Nephron progenitor cell (in vitro differentiated cells): ENCODE measurements at regions not wholly inside any gene's neighbourhood (a gene's known extent, or its start where the extent isn't known, plus 50 kb on each side); places are given as distances from the start of the nearest gene placed in this dataset.

Experiments
- DNase-seq: peaks from one replicate; pipeline ENCODE4 v3.0.0; 2021
- H3K27ac Mint-ChIP-seq: 2 replicates; pipeline ENCODE4 v1.8.0; 2021; ENCODE audit warnings: mild to moderate bottlenecking, moderate library complexity, mixed read lengths
- H3K27me3 Mint-ChIP-seq: 2 replicates; pipeline ENCODE4 v1.8.0; 2021; ENCODE audit warnings: mild to moderate bottlenecking, low read depth, mixed read lengths; ENCODE audit not compliant: poor library complexity
- H3K36me3 Mint-ChIP-seq: 2 replicates; pipeline ENCODE4 v1.8.0; 2021; ENCODE audit warnings: low read depth, mixed read lengths
- H3K4me1 Mint-ChIP-seq: 2 replicates; pipeline ENCODE4 v1.8.0; 2021; ENCODE audit warnings: mixed read lengths
- H3K4me3 Mint-ChIP-seq: 2 replicates; pipeline ENCODE4 v1.8.0; 2021; ENCODE audit warnings: mild to moderate bottlenecking, moderate library complexity, mixed read lengths
- H3K9me3 Mint-ChIP-seq: 2 replicates; pipeline ENCODE4 v1.8.0; 2021; ENCODE audit warnings: mild to moderate bottlenecking, moderate library complexity, mixed read lengths
- TF ChIP-seq, protein P1 (sequence below): fragments of 200-600 bp; sonication (generic); IDR thresholded peaks from 2 replicates; pipeline ENCODE4 v1.5.0; 2021; ENCODE audit warnings: antibody characterized with exemption

DNA sequence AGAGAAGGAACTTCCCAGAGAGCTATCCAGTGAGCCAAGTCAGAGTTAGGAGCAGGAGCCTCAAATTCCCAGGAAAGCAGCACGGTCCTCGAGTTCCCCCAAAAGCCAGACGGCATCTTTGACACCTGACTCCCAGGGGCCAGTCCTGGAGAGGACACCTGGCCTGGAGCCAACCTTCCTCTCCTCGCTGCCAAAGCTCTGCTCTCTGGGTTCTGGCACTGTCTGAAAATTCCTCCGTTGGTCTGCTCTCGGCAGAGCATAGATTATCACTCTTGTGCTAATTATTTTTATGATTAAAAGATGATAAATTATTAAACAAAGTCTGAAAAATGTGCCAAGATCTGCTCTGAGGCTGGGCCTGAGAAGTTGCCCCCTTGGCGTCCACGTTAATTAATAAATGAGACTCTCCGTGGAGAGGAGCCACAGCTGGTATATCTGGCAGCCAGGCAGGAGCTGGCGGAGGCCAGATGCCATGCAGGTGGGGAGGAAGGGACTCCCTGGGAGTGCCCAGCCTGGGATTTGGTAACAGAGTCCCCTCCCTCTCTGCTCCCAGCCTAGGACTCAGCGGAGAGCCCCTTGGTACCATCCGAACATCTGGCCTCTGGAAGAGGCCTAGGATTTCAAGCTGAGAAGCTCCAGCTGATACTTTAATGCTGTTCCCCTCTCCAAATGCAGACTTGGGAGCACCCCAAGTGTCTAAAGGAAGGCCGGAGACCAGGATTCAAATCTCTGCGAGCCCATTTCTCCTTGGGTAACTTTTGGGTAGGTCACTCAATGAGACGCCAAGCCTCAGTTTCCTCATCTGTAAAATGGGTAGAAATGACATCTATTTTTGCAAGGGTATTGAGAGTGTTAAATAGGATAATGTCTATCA, 163.7 kb upstream of the POU3F1 start:
- H3K4me3 Mint-ChIP-seq: no peak overlapping the region
- H3K27ac Mint-ChIP-seq: no peak overlapping the region
- H3K36me3 Mint-ChIP-seq: no peaks in the 10 kb centered on the region
- H3K4me1 Mint-ChIP-seq: peaks cover 15% of the 10 kb centered on the region
- H3K27me3 Mint-ChIP-seq: peaks cover 27% of the 10 kb centered on the region
- TF ChIP-seq, protein P1, sequence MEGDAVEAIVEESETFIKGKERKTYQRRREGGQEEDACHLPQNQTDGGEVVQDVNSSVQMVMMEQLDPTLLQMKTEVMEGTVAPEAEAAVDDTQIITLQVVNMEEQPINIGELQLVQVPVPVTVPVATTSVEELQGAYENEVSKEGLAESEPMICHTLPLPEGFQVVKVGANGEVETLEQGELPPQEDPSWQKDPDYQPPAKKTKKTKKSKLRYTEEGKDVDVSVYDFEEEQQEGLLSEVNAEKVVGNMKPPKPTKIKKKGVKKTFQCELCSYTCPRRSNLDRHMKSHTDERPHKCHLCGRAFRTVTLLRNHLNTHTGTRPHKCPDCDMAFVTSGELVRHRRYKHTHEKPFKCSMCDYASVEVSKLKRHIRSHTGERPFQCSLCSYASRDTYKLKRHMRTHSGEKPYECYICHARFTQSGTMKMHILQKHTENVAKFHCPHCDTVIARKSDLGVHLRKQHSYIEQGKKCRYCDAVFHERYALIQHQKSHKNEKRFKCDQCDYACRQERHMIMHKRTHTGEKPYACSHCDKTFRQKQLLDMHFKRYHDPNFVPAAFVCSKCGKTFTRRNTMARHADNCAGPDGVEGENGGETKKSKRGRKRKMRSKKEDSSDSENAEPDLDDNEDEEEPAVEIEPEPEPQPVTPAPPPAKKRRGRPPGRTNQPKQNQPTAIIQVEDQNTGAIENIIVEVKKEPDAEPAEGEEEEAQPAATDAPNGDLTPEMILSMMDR: no peak
- DNase-seq: no peak
- H3K9me3 Mint-ChIP-seq: no peaks in the 10 kb centered on the region

DNA sequence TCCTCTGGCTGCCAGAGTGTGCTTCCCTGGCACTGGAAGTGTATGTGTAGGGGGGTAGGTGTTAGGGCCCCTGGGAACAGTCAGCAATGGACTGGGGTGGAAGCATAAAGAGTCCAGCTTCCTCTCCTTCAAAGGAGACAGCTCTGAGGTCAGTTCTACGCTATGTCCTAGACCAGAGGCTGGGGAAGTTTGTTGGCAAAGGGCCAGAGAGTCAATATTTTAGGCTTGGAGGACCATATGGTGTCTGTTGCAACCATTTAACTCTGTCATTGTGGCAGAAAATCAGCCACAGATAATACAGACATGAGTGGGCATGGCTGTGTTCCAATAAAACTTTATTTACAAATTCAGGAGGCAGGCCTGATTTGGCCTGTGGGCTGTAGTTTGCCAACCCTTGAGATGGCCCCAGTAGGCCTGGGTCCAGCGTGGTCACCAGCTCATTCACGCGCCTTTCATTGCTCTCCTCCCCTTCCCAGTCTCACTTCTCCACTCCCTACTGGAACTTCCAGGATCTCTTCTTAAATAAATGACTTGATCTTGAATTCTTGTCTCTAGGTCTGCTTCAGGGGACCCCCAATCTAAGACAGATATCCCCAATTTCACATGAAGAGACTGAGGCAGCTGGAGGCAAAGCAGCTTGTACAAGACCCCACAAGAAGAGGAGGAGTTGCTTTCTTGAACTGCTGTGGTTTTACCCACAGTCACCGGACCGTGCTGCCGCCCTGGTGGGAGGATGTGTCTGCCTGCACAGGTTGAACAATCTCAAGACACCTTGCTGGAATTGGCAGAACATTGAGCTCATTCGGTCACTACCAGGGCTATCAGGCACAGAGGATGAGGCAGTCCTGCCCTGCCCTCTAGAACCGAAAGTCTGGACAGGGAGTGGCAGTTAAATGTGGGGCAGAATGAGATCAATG, 162.4 kb upstream of the POU3F1 start:
- Mint-ChIP-seq H3K36me3 (no peaks in the 10 kb centered on the region), H3K4me1 (peaks cover 9% of the 10 kb centered on the region), H3K9me3 (no peaks in the 10 kb centered on the region), H3K4me3 (no peak overlapping the region), H3K27ac (no peak overlapping the region), H3K27me3 (peaks cover 27% of the 10 kb centered on the region)
- TF ChIP-seq, protein P1: no peak
- no peak for DNase-seq

DNA sequence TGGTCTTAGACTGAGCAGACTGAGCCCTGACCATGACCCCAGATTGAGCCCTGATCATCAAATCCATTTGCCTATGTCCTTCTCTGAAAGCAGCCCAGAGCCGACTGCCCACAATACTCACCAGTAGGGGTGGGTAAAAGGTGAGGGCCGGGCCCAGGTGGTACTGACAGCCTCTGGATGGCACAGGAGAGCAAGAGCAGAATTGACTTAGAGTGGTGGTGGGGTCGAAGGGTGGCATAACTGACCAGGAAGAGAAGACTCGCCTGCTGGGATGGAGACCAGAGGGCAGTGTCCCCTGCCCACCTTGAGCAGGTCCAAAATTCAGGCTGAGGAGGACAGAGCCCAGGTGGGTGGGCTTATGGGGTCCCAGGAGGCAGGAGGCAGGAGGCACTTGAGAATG, 161.3 kb upstream of the POU3F1 start:
- Mint-ChIP-seq H3K36me3 (no peaks in the 10 kb centered on the region), H3K4me1 (no peaks in the 10 kb centered on the region), H3K27me3 (peaks cover 21% of the 10 kb centered on the region), H3K27ac (no peak overlapping the region), H3K4me3 (no peak overlapping the region), H3K9me3 (no peaks in the 10 kb centered on the region)
- no peak for DNase-seq
- TF ChIP-seq, protein P1: no peak

DNA sequence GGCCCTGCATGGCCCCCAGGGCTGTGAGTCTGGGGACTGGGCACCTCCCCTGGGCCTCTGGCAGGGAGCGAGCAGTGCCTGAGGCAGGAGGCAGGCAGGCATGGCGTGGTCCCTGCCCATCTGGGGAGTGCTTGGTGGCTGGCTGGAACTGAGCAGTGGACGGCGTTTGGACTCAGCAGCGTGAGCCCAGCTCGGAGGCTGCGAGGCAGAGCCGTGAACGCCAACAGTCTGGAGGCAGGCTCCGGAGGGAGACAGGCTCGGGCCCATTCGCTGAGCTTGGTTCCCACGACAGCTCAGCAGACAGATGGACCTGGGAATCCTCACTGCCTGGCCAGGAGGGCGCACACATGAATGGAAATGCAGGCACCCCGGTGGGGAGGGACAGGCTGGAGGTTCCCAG, 160.7 kb upstream of the POU3F1 start:
- Mint-ChIP-seq H3K36me3 (no peaks in the 10 kb centered on the region), H3K9me3 (no peaks in the 10 kb centered on the region), H3K27ac (no peak overlapping the region), H3K27me3 (peaks cover 18% of the 10 kb centered on the region), H3K4me3 (no peak overlapping the region), H3K4me1 (no peaks in the 10 kb centered on the region)
- no peak for DNase-seq
- TF ChIP-seq, protein P1: no peak

DNA sequence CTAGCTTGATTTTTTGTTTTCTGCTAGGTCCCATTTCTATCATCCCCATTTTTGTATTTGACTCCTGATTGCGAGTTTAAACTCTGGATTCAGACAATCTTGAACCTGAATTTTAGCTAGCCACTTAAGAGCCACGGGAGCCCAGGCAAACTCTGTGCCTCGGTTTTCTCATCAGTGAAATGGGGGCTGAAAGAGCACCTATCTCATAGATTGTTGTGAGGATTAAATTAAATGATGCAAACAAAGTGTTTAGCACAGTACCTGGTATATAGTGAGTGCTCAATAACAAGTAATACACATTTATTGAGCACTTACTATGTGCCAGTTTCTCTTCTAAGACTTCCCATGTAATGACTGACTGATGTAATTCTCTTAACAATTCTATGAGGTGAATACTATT, 158.1 kb upstream of the POU3F1 start:
- TF ChIP-seq, protein P1: no peak
- H3K27ac Mint-ChIP-seq: no peak overlapping the region
- H3K36me3 Mint-ChIP-seq: no peaks in the 10 kb centered on the region
- peaks cover 2% of the 10 kb centered on the region for H3K27me3 Mint-ChIP-seq
- no peak for DNase-seq
- peaks cover 12% of the 10 kb centered on the region for H3K9me3 Mint-ChIP-seq
- H3K4me1 Mint-ChIP-seq: no peaks in the 10 kb centered on the region
- no peak overlapping the region for H3K4me3 Mint-ChIP-seq
